Activated CD4-positive, alpha-beta T cell treated with anti-CD3 and anti-CD28 coated beads for 24 hours (primary cell): ENCODE measurements at regions not wholly inside any gene's neighbourhood (a gene's known extent, or its start where the extent isn't known, plus 50 kb on each side); places are given as distances from the start of the nearest gene placed in this dataset.

Source experiments
- DNase-seq, 2 donors: peaks; one replicate each; pipeline ENCODE4 v3.0.0-alpha.2; 2020; ENCODE audit warnings: low read depth in 2 of 2

- DNase-seq = no peak
Measured at GRCh38 chr14:36035675-36036074, 140.8 kb downstream of the PTCSC3 start.

- DNase-seq = no peak
Measured at GRCh38 chr14:36028665-36029064, 147.9 kb downstream of the PTCSC3 start.

GRCh38 chr14:36028218-36028617 lies 148.3 kb downstream of the PTCSC3 start:
- no peak for DNase-seq

GRCh38 chr14:36027354-36027753 lies 149.2 kb downstream of the PTCSC3 start:
- DNase-seq = no peak

- DNase-seq = no peak
Measured at GRCh38 chr14:36022765-36023410, 153.6 kb downstream of the PTCSC3 start.

GRCh38 chr14:36021591-36022320 lies 154.8 kb downstream of the PTCSC3 start:
- no peak for DNase-seq

GRCh38 chr14:36021030-36021422 lies 155.5 kb downstream of the PTCSC3 start:
- DNase-seq = no peak

- DNase-seq = no peak
Measured at GRCh38 chr14:36020120-36021029, 156.1 kb downstream of the PTCSC3 start.

GRCh38 chr14:36019126-36019525 lies 157.4 kb downstream of the PTCSC3 start:
- no peak for DNase-seq

GRCh38 chr14:36014236-36014635 lies 162.3 kb downstream of the PTCSC3 start:
- no peak for DNase-seq

- no peak for DNase-seq
Measured at GRCh38 chr14:36013483-36013882, 163.0 kb downstream of the PTCSC3 start.

- no peak for DNase-seq
Measured at GRCh38 chr14:36012621-36013020, 163.9 kb downstream of the PTCSC3 start.

- no peak for DNase-seq
Measured at GRCh38 chr14:36009643-36010042, 166.9 kb downstream of the PTCSC3 start.

- no peak for DNase-seq
Measured at GRCh38 chr14:36006623-36007022, 169.9 kb downstream of the PTCSC3 start.

- no peak for DNase-seq
Measured at GRCh38 chr14:36005670-36006069, 170.9 kb downstream of the PTCSC3 start.

- no peak for DNase-seq
Measured at GRCh38 chr14:36001936-36002335, 174.6 kb downstream of the PTCSC3 start.

- no peak for DNase-seq
Measured at GRCh38 chr14:35999294-35999693, 173.2 kb downstream of the BRMS1L start.

GRCh38 chr14:35998303-35998702 lies 172.2 kb downstream of the BRMS1L start:
- no peak for DNase-seq

- DNase-seq = no peak
Measured at GRCh38 chr14:35993684-35993960, 167.5 kb downstream of the BRMS1L start.

GRCh38 chr14:35992816-35993683 lies 166.9 kb downstream of the BRMS1L start:
- no peak for DNase-seq

- DNase-seq = no peak
Measured at GRCh38 chr14:35991356-35991755, 165.2 kb downstream of the BRMS1L start.

- no peak for DNase-seq
Measured at GRCh38 chr14:35989736-35990135, 163.6 kb downstream of the BRMS1L start.
